ENCODE measurements at regions not wholly inside any gene's neighbourhood (a gene's known extent, or its start where the extent isn't known, plus 50 kb on each side); places are given as distances from the start of the nearest gene placed in this dataset.

DNA sequence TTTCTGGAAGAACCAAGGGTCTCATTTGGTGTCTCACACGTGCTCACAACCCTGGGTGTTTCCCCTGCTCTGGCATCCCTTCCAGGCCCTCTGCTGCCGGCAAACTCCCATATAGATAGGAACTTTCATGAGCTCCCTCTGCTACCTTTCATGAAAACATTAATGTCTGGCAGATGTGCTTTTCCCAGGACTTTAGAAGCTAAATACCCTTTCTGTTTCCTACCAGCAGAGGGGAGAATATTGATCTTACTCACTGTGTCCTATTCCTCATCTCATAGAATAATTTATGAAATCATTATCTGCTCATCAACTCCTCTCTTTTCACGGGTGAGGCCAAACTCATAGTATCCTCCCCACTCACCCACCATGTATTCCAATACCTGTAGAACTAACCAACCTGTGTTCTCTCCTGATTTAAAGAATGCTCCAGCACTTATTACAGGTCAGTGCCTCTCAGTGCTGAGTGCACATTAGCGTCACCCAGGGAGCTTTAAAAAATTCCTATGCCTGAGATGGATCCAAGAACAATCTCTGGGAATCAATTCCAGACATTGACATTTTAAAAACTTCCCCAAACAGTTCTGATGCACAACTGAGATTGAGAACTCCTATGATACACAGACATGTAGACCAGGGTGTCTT lies 298.5 kb upstream of the JAG1 start (continued):
- TF ChIP-seq, protein P1, sequence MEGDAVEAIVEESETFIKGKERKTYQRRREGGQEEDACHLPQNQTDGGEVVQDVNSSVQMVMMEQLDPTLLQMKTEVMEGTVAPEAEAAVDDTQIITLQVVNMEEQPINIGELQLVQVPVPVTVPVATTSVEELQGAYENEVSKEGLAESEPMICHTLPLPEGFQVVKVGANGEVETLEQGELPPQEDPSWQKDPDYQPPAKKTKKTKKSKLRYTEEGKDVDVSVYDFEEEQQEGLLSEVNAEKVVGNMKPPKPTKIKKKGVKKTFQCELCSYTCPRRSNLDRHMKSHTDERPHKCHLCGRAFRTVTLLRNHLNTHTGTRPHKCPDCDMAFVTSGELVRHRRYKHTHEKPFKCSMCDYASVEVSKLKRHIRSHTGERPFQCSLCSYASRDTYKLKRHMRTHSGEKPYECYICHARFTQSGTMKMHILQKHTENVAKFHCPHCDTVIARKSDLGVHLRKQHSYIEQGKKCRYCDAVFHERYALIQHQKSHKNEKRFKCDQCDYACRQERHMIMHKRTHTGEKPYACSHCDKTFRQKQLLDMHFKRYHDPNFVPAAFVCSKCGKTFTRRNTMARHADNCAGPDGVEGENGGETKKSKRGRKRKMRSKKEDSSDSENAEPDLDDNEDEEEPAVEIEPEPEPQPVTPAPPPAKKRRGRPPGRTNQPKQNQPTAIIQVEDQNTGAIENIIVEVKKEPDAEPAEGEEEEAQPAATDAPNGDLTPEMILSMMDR (IDR thresholded peaks at IDR 0.05; ENCODE audit: control extremely low read depth in 1 of 3, insufficient read depth in 1 of 3, low read depth in 1 of 3, low read length in 3 of 3), result no peak
- TF ChIP-seq POU5F1 (IDR thresholded peaks at IDR 0.05; ENCODE audit: low read depth, low read length), result no peak
- no peak for TF ChIP-seq SIX5 (IDR thresholded peaks at IDR 0.05; ENCODE audit: low read depth, low read length)
- TF ChIP-seq YY1 (IDR thresholded peaks at IDR 0.05; ENCODE audit: low read depth, low read length), result no peak
- TF ChIP-seq BACH1 (IDR thresholded peaks at IDR 0.05; ENCODE audit: low read length), result no peak
- TF ChIP-seq RBBP5 (IDR thresholded peaks at IDR 0.05; ENCODE audit: borderline replicate concordance, low read depth, low read length), result no peak
- TF ChIP-seq, protein P2, sequence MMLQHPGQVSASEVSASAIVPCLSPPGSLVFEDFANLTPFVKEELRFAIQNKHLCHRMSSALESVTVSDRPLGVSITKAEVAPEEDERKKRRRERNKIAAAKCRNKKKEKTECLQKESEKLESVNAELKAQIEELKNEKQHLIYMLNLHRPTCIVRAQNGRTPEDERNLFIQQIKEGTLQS (IDR thresholded peaks at IDR 0.05; ENCODE audit: insufficient read depth, low read depth, low read length), result no peak
- no peak for TF ChIP-seq RFX5 (IDR thresholded peaks at IDR 0.05; ENCODE audit: borderline replicate concordance, low read depth, low read length)
- no peak for TF ChIP-seq GTF2F1 (IDR thresholded peaks at IDR 0.05; ENCODE audit: borderline replicate concordance, low read depth, low read length)

All from H1 (cell line).